Osteocyte (in vitro differentiated cells): ENCODE measurements at regions not wholly inside any gene's neighbourhood (a gene's known extent, or its start where the extent isn't known, plus 50 kb on each side); places are given as distances from the start of the nearest gene placed in this dataset.

Experiments used
- DNase-seq: peaks from one replicate; pipeline ENCODE4 v3.0.0; 2021; ENCODE audit warnings: mixed read lengths; ENCODE audit not compliant: unreplicated experiment; ENCODE audit errors: extremely low spot score
- H3K27ac Mint-ChIP-seq: one replicate; pipeline ENCODE4 v1.8.0; 2021; ENCODE audit warnings: mild to moderate bottlenecking, mixed read lengths; ENCODE audit not compliant: unreplicated experiment
- H3K27me3 Mint-ChIP-seq: one replicate; pipeline ENCODE4 v1.8.0; 2021; ENCODE audit warnings: mixed read lengths; ENCODE audit not compliant: unreplicated experiment
- H3K36me3 Mint-ChIP-seq: one replicate; pipeline ENCODE4 v1.8.0; 2021; ENCODE audit warnings: mixed read lengths; ENCODE audit not compliant: unreplicated experiment
- H3K4me1 Mint-ChIP-seq: one replicate; pipeline ENCODE4 v1.8.0; 2021; ENCODE audit warnings: mixed read lengths; ENCODE audit not compliant: unreplicated experiment
- H3K4me3 Mint-ChIP-seq: one replicate; pipeline ENCODE4 v1.8.0; 2021; ENCODE audit warnings: mild to moderate bottlenecking, moderate library complexity, mixed read lengths; ENCODE audit not compliant: unreplicated experiment
- H3K9me3 Mint-ChIP-seq: one replicate; pipeline ENCODE4 v1.8.0; 2021; ENCODE audit warnings: mixed read lengths; ENCODE audit not compliant: unreplicated experiment
- CTCF ChIP-seq: fragments of 200-600 bp; sonication (generic); IDR thresholded peaks from 2 replicates; pipeline ENCODE4 v1.5.0; 2021; ENCODE audit warnings: antibody characterized with exemption, mild to moderate bottlenecking, moderate library complexity

- no peak for TF ChIP-seq CTCF
- peaks cover 20% of the 10 kb centered on the region for H3K27me3 Mint-ChIP-seq
- H3K36me3 Mint-ChIP-seq, result no peaks in the 10 kb centered on the region
- H3K4me1 Mint-ChIP-seq, result no peaks in the 10 kb centered on the region
- DNase-seq, result no peak
- no peak overlapping the region for H3K27ac Mint-ChIP-seq
- H3K4me3 Mint-ChIP-seq, result no peak overlapping the region
- no peaks in the 10 kb centered on the region for H3K9me3 Mint-ChIP-seq
Measured at GRCh38 chr14:38850664-38851063, 252.4 kb downstream of the SEC23A start.

GRCh38 chr14:38848243-38848935 lies 254.6 kb downstream of the SEC23A start:
- no peak for TF ChIP-seq CTCF
- Mint-ChIP-seq H3K36me3 (no peaks in the 10 kb centered on the region), H3K4me3 (no peak overlapping the region), H3K9me3 (no peaks in the 10 kb centered on the region), H3K27me3 (peaks cover 20% of the 10 kb centered on the region), H3K27ac (no peak overlapping the region), H3K4me1 (no peaks in the 10 kb centered on the region)
- no peak for DNase-seq

GRCh38 chr14:38847161-38847560 lies 255.9 kb downstream of the SEC23A start:
- no peak for TF ChIP-seq CTCF
- Mint-ChIP-seq H3K36me3 (no peaks in the 10 kb centered on the region), H3K9me3 (no peaks in the 10 kb centered on the region), H3K4me1 (no peaks in the 10 kb centered on the region), H3K4me3 (no peak overlapping the region), H3K27ac (no peak overlapping the region), H3K27me3 (peaks cover 20% of the 10 kb centered on the region)
- DNase-seq, result no peak

- no peaks in the 10 kb centered on the region for H3K27me3 Mint-ChIP-seq
- H3K4me1 Mint-ChIP-seq, result no peaks in the 10 kb centered on the region
- TF ChIP-seq CTCF, result no peak
- no peak overlapping the region for H3K27ac Mint-ChIP-seq
- no peaks in the 10 kb centered on the region for H3K36me3 Mint-ChIP-seq
- H3K9me3 Mint-ChIP-seq, result no peaks in the 10 kb centered on the region
- no peak overlapping the region for H3K4me3 Mint-ChIP-seq
- no peak for DNase-seq
Measured at GRCh38 chr14:38839694-38840365, 263.2 kb downstream of the SEC23A start.

GRCh38 chr14:38838979-38839323 lies 264.1 kb downstream of the SEC23A start:
- no peaks in the 10 kb centered on the region for H3K4me1 Mint-ChIP-seq
- H3K4me3 Mint-ChIP-seq, result no peak overlapping the region
- no peak for TF ChIP-seq CTCF
- no peaks in the 10 kb centered on the region for H3K27me3 Mint-ChIP-seq
- H3K27ac Mint-ChIP-seq, result no peak overlapping the region
- no peaks in the 10 kb centered on the region for H3K9me3 Mint-ChIP-seq
- H3K36me3 Mint-ChIP-seq, result no peaks in the 10 kb centered on the region
- DNase-seq, result no peak
